ENCODE measurements at regions not wholly inside any gene's neighbourhood (a gene's known extent, or its start where the extent isn't known, plus 50 kb on each side); places are given as distances from the start of the nearest gene placed in this dataset.

DNA sequence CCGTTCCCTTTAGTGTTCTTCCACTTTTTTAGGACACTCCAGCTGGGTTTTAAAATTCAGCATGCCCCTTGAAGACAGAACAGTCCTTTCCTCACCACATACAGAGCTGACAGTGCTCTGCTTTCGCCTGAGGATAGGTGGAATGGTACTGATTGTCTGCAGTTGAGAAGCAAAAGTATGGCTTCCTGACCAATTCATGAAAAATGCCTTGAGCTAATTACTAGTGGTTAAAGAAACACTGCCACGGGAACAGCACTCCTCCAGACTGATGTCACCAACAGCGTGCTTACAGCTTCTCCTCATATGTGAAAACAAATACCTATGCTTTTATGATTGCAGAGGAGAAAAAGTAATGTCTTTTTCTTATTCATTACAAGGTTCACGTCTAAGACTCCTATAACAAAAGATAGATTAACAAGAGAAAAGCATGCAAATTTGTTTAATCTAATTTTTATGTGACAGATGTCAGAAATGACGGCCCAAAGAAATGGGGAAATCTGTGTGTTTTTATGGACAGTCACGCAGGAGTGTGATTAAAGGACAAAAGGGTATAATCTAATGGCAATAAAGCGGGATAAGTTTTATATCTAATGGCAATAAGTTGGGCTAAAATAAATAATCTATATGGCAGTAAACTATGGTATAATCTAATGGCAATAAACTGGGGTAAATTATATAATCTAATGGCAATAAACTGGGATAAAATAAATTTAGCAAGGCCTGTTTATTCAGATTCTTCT lies 123.4 kb upstream of the ARHGAP42 start:
- no peak overlapping the region for H3K4me3 ChIP-seq
- H3K9me3 ChIP-seq (ENCODE audit: low read depth), result no peaks in the 10 kb centered on the region
- no peak overlapping the region for H3K27ac ChIP-seq
- DNase-seq (ENCODE audit: low spot score), result no peak
- no peaks in the 10 kb centered on the region for H3K9me2 ChIP-seq (replicated peaks; ENCODE audit: insufficient read depth)
- no peak for TF ChIP-seq EZH2phosphoT487 (IDR thresholded peaks at IDR 0.05; ENCODE audit: low read depth, severe bottlenecking, unreplicated experiment)
- TF ChIP-seq, protein P1, sequence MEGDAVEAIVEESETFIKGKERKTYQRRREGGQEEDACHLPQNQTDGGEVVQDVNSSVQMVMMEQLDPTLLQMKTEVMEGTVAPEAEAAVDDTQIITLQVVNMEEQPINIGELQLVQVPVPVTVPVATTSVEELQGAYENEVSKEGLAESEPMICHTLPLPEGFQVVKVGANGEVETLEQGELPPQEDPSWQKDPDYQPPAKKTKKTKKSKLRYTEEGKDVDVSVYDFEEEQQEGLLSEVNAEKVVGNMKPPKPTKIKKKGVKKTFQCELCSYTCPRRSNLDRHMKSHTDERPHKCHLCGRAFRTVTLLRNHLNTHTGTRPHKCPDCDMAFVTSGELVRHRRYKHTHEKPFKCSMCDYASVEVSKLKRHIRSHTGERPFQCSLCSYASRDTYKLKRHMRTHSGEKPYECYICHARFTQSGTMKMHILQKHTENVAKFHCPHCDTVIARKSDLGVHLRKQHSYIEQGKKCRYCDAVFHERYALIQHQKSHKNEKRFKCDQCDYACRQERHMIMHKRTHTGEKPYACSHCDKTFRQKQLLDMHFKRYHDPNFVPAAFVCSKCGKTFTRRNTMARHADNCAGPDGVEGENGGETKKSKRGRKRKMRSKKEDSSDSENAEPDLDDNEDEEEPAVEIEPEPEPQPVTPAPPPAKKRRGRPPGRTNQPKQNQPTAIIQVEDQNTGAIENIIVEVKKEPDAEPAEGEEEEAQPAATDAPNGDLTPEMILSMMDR (IDR thresholded peaks at IDR 0.05; ENCODE audit: poor library complexity), result no peak
- no peak for TF ChIP-seq EZH2 (IDR thresholded peaks at IDR 0.05; ENCODE audit: borderline replicate concordance)
- H3K36me3 ChIP-seq (replicated peaks; ENCODE audit: insufficient read depth, low read depth), result no peaks in the 10 kb centered on the region
- no peaks in the 10 kb centered on the region for H3K27me3 ChIP-seq
- H4K20me1 ChIP-seq (ENCODE audit: insufficient read depth, poor library complexity, severe bottlenecking), result no peaks in the 10 kb centered on the region
- H2AFZ ChIP-seq, result no peak overlapping the region
- peaks cover 13% of the 10 kb centered on the region for H3K4me1 ChIP-seq (ENCODE audit: insufficient read depth)
- H3K79me2 ChIP-seq, result no peaks in the 10 kb centered on the region
- WGBS (ENCODE audit: low lambda C conversion rate, missing lambda C conversion rate), result 69% methylated on average over 8 of the region's 8 CpGs
- no peak overlapping the region for H3K4me2 ChIP-seq

DNA sequence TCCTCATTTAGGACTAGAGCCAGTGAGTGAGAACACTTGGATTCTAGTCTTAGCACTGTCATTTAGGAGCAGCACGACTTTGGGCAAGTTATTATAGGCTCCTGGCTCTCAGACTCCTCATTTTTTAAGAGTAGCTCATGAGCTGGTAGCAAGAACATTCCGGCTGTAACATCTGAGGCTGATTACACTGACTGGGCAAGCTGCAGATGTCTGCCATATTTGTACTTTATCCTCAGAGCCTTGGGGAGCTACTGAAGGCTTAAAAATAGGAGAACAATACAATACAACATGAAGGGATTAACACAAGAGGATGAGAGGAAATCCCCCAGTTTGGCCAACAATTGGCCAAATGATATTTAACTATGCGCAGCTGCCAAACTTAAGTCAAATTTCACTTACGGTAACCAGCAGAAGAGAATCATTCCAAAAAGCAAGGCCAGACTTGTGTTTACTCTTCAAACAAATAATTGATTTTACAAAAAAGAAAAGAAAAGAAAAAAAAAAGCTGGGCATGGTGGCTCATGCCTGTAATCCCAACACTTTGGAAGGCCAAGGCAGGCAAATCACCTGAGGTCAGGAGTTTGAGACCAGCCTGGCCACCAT lies 113.1 kb upstream of the ARHGAP42 start:
- no peaks in the 10 kb centered on the region for H3K9me3 ChIP-seq (ENCODE audit: low read depth)
- 82% methylated on average over 4 of the region's 4 CpGs for WGBS (ENCODE audit: low lambda C conversion rate, missing lambda C conversion rate)
- H3K27me3 ChIP-seq, result no peaks in the 10 kb centered on the region
- no peaks in the 10 kb centered on the region for H3K36me3 ChIP-seq (replicated peaks; ENCODE audit: insufficient read depth, low read depth)
- no peak overlapping the region for H2AFZ ChIP-seq
- no peaks in the 10 kb centered on the region for H3K79me2 ChIP-seq
- H3K9me2 ChIP-seq (replicated peaks; ENCODE audit: insufficient read depth), result no peaks in the 10 kb centered on the region
- DNase-seq (ENCODE audit: low spot score), result no peak
- no peaks in the 10 kb centered on the region for H4K20me1 ChIP-seq (ENCODE audit: insufficient read depth, poor library complexity, severe bottlenecking)
- TF ChIP-seq, protein P1 (IDR thresholded peaks at IDR 0.05; ENCODE audit: poor library complexity), result no peak
- no peak for TF ChIP-seq EZH2phosphoT487 (IDR thresholded peaks at IDR 0.05; ENCODE audit: low read depth, severe bottlenecking, unreplicated experiment)
- TF ChIP-seq EZH2 (IDR thresholded peaks at IDR 0.05; ENCODE audit: borderline replicate concordance), result no peak
- no peak overlapping the region for H3K27ac ChIP-seq
- H3K4me1 ChIP-seq (ENCODE audit: insufficient read depth), result no peaks in the 10 kb centered on the region
- no peak overlapping the region for H3K4me2 ChIP-seq
- no peak overlapping the region for H3K4me3 ChIP-seq

GRCh38 chr11:100574894-100575769 lies 112.0 kb upstream of the ARHGAP42 start:
- no peaks in the 10 kb centered on the region for H3K27me3 ChIP-seq
- no peaks in the 10 kb centered on the region for H3K9me3 ChIP-seq (ENCODE audit: low read depth)
- no peaks in the 10 kb centered on the region for H3K9me2 ChIP-seq (replicated peaks; ENCODE audit: insufficient read depth)
- no peak overlapping the region for H3K27ac ChIP-seq
- no peaks in the 10 kb centered on the region for H3K79me2 ChIP-seq
- WGBS (ENCODE audit: low lambda C conversion rate, missing lambda C conversion rate), result 87% methylated on average over 1 of the region's 1 CpG
- no peak overlapping the region for H2AFZ ChIP-seq
- no peak for DNase-seq (ENCODE audit: low spot score)
- TF ChIP-seq, protein P1 (IDR thresholded peaks at IDR 0.05; ENCODE audit: poor library complexity), result peak; percentile 79
- no peak for TF ChIP-seq EZH2phosphoT487 (IDR thresholded peaks at IDR 0.05; ENCODE audit: low read depth, severe bottlenecking, unreplicated experiment)
- no peak for TF ChIP-seq EZH2 (IDR thresholded peaks at IDR 0.05; ENCODE audit: borderline replicate concordance)
- H3K4me1 ChIP-seq (ENCODE audit: insufficient read depth), result no peaks in the 10 kb centered on the region
- H4K20me1 ChIP-seq (ENCODE audit: insufficient read depth, poor library complexity, severe bottlenecking), result no peaks in the 10 kb centered on the region
- H3K4me2 ChIP-seq, result no peak overlapping the region
- H3K4me3 ChIP-seq, result no peak overlapping the region
- no peaks in the 10 kb centered on the region for H3K36me3 ChIP-seq (replicated peaks; ENCODE audit: insufficient read depth, low read depth)

All from hepatocyte (in vitro differentiated cells).